ENCODE measurements at regions not wholly inside any gene's neighbourhood (a gene's known extent, or its start where the extent isn't known, plus 50 kb on each side); places are given as distances from the start of the nearest gene placed in this dataset.

DNA sequence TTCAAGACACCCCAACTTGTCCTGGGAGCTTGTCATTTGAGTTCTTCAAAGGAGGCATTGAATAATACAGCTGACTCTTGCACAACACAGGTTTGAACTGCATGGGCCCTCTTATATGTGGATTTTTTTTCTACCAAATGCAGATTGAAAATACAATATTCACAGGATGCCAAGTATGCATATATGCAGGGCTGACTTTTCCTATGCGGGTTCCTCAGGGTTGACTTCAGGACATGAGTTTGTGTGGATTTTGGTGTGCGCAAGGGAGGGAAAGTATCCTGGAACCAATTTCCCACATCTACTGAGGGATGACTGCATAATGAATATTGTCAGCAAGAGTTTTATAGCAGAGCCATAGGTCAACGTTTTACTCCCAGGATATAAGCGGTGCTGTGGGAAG lies 70.0 kb upstream of the RALY start:
- TF ChIP-seq, protein P1, sequence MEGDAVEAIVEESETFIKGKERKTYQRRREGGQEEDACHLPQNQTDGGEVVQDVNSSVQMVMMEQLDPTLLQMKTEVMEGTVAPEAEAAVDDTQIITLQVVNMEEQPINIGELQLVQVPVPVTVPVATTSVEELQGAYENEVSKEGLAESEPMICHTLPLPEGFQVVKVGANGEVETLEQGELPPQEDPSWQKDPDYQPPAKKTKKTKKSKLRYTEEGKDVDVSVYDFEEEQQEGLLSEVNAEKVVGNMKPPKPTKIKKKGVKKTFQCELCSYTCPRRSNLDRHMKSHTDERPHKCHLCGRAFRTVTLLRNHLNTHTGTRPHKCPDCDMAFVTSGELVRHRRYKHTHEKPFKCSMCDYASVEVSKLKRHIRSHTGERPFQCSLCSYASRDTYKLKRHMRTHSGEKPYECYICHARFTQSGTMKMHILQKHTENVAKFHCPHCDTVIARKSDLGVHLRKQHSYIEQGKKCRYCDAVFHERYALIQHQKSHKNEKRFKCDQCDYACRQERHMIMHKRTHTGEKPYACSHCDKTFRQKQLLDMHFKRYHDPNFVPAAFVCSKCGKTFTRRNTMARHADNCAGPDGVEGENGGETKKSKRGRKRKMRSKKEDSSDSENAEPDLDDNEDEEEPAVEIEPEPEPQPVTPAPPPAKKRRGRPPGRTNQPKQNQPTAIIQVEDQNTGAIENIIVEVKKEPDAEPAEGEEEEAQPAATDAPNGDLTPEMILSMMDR (IDR thresholded peaks at IDR 0.05): no peak
- TF ChIP-seq POLR2AphosphoS5 (IDR thresholded peaks at IDR 0.05) (no peak), POLR2A (IDR thresholded peaks at IDR 0.05) (no peak), EP300 (IDR thresholded peaks at IDR 0.05) (no peak)
